Left lung (tissue), 4 donors: ENCODE measurements at regions not wholly inside any gene's neighbourhood (a gene's known extent, or its start where the extent isn't known, plus 50 kb on each side); places are given as distances from the start of the nearest gene placed in this dataset.
"Not testable (repeated sequence)": the region's sequence is repeated elsewhere in the genome, so short reads cannot be mapped to it uniquely, and the experiment has no call there.

Experiments used
- ATAC-seq: fragments of 200-7000 bp; cut with Tn5 transposase; one replicate; pipeline ENCODE4 v1.9.1; 2020; ENCODE audit warnings: moderate library complexity
- DNase-seq, 4 donors: peaks; one replicate each; pipeline ENCODE4 v3.0.0-alpha.2; 2013 to 2020
- H3K27ac ChIP-seq, 2 donors: fragments of 200-600 bp; sonication (generic) in 1 of 2; one replicate each; pipeline versions ENCODE4 v1.5.0 to v1.8.0; 2020 to 2021
- H3K27me3 ChIP-seq, 2 donors: fragments of 200-600 bp; sonication (generic) in 1 of 2; one replicate each; pipeline versions ENCODE4 v1.5.0 to v1.8.0; 2020 to 2021
- H3K36me3 ChIP-seq, 2 donors: fragments of 200-600 bp; sonication (generic) in 1 of 2; one replicate each; pipeline versions ENCODE4 v1.5.0 to v1.8.0; 2020 to 2021
- H3K4me1 ChIP-seq, 2 donors: fragments of 200-600 bp; one replicate each; pipeline ENCODE4 v1.8.0; 2021
- H3K4me3 ChIP-seq, 2 donors: fragments of 200-600 bp; sonication (generic) in 1 of 2; one replicate each; pipeline versions ENCODE4 v1.5.0 to v1.8.0; 2020 to 2021; ENCODE audit warnings: mild to moderate bottlenecking in 1 of 2
- H3K9me3 ChIP-seq, 2 donors: fragments of 200-600 bp; sonication (generic) in 1 of 2; one replicate each; pipeline versions ENCODE4 v1.5.0 to v1.8.0; 2020 to 2021
- CTCF ChIP-seq, 2 donors: fragments of 200-600 bp; sonication (generic) in 1 of 2; IDR thresholded peaks; one replicate each; pipeline versions ENCODE4 v1.5.0 to v1.8.0; 2021; ENCODE audit warnings: antibody characterized with exemption in 2 of 2
- intact Hi-C, 2 donors: fragments of 100-400 bp; cut with DNase I; formaldehyde crosslinking; loops; one replicate each; pipeline versions ENCODE4 v1.11.2 to v1.14.2; 2022
- donor health status: DM: no; HTN: yes; CAD: no.
- donor health status: DM: no; HTN: no; CAD: no.

GRCh38 chr11:123323568-123323967, 106.5 kb upstream of the GRAMD1B start:
- H3K4me3 ChIP-seq: no peak overlapping the region
- no peak for TF ChIP-seq CTCF (IDR thresholded peaks at IDR 0.05)
- intact Hi-C loops: no loop called here

GRCh38 chr11:123321636-123322035, 108.4 kb upstream of the GRAMD1B start:
- intact Hi-C loops: no loop called here
- ATAC-seq (no peak), DNase-seq (no peak)
- TF ChIP-seq CTCF (IDR thresholded peaks at IDR 0.05): no peak
- no peaks in the 10 kb centered on the region for H3K27me3 ChIP-seq
- no peaks in the 10 kb centered on the region for H3K4me1 ChIP-seq
- no peak overlapping the region for H3K4me3 ChIP-seq
- H3K27ac ChIP-seq: no peak overlapping the region
- H3K36me3 ChIP-seq: no peaks in the 10 kb centered on the region
- no peaks in the 10 kb centered on the region for H3K9me3 ChIP-seq

More at GRCh38 chr11:123323568-123323967, 106.5 kb upstream of the GRAMD1B start:
- Histone ChIP-seq H3K4me1 (no peaks in the 10 kb centered on the region), H3K27ac (no peak overlapping the region), H3K27me3 (no peaks in the 10 kb centered on the region), H3K36me3 (no peaks in the 10 kb centered on the region), H3K9me3 (no peaks in the 10 kb centered on the region)
- no peak for DNase-seq
- no peak for ATAC-seq

DNA sequence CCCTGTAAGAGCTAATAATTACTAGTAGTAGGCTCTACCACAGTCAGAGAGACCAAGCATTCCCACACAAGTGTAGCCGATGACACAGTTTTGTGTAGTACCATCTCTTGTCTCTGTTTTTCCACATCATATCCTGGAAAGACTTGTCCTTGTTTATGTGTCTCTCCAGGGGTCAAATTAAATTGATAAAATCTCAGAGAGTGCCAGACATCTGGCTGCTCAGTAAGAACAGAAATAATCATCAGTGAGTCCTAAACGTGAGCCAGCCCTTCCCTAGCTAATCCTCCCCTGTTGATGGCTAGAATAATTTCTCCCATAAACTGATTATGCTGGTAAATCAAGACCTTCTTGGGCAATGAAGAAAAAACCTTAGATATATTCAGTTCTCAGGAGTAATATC, 111.4 kb upstream of the GRAMD1B start:
- H3K36me3 ChIP-seq: no peaks in the 10 kb centered on the region
- no peak overlapping the region for H3K27ac ChIP-seq
- no peak overlapping the region for H3K4me3 ChIP-seq
- peaks cover 0 to 13% of the 10 kb centered on the region in 2 donors for H3K27me3 ChIP-seq
- intact Hi-C loops: no loop called here
- DNase-seq (no peak), ATAC-seq (no peak)
- no peak for TF ChIP-seq CTCF (IDR thresholded peaks at IDR 0.05)
- H3K4me1 ChIP-seq: no peaks in the 10 kb centered on the region
- H3K9me3 ChIP-seq: no peaks in the 10 kb centered on the region

DNA sequence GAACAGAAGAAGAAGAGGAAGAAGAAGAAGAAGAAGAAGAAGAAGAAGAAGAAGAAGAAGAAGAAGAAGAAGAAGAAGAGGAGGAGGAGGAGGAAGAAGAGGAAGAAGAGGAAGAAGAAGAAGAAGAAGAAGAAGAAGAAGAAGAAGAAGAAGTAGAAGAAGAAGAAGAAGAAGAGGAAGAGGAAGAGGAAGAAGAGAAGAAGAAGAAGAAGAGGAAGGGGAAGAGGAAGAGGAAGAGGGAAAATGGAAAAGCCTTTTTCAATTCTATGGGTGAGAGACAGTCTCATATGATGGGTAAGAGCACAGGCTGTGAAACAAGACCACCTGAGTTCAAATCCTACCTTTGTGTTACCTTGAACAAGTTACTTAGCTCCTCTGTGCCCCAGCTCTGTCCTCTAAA, 111.9 kb upstream of the GRAMD1B start:
- H3K27ac ChIP-seq, H3K9me3 ChIP-seq, H3K36me3 ChIP-seq, intact Hi-C loops, H3K4me1 ChIP-seq, ATAC-seq, H3K4me3 ChIP-seq, DNase-seq: not testable (repeated sequence)
- peaks cover 0 to 13% of the 10 kb centered on the region in 2 donors for H3K27me3 ChIP-seq

DNA sequence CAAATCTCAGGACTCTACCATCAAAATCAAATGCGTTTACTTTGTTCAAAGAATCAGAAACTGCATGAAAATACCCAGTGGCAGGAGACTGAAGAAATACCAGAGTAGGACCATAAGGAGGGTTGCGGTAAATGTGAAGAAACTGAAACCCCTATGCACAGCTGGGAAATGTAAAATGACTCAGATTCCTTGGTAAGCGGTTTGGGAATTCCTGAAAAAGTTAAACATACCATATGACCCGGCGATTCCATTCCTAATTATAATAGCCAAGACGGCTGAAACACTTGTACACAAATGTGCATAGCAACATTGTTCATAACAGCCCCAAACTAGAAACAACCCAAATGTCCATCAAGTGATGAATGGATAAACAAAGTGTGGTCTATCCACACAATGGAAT, 114.1 kb upstream of the GRAMD1B start:
- peaks cover 0 to 13% of the 10 kb centered on the region in 2 donors for H3K27me3 ChIP-seq
- no peak for DNase-seq
- no peaks in the 10 kb centered on the region for H3K4me1 ChIP-seq
- TF ChIP-seq CTCF (IDR thresholded peaks at IDR 0.05): no peak
- H3K9me3 ChIP-seq: no peaks in the 10 kb centered on the region
- H3K36me3 ChIP-seq: no peaks in the 10 kb centered on the region
- no peak for ATAC-seq
- H3K27ac ChIP-seq: no peak overlapping the region
- intact Hi-C loops: no loop called here
- H3K4me3 ChIP-seq: no peak overlapping the region

DNA sequence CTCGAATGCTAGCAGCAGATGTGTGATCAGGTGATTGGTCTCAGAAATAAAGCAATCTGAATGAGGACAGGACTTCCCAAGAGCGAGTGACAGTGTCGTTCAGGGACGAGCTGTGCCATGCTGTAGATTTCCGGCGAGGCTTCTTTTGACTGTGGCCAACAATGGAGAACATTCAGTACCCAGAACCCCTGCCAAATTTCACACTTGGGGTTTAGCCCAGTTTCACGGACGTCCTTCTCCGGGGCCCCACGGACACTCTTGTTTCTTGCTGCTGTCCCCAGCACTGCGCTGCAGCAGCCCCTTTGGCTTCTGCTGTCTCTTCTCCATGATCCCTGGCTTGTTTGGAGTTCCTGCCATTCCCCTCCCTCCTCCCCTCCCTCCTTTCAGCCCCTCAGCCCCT, 115.1 kb upstream of the GRAMD1B start:
- no peak for ATAC-seq
- Histone ChIP-seq H3K36me3 (no peaks in the 10 kb centered on the region), H3K4me3 (no peak overlapping the region), H3K4me1 (no peaks in the 10 kb centered on the region), H3K9me3 (no peaks in the 10 kb centered on the region), H3K27me3 (peaks cover 0 to 13% of the 10 kb centered on the region in 2 donors), H3K27ac (no peak overlapping the region)
- TF ChIP-seq CTCF (IDR thresholded peaks at IDR 0.05): no peak
- DNase-seq: no peak
- intact Hi-C loops: no loop called here
